Stomach (tissue), 8 donors: ENCODE measurements at regions not wholly inside any gene's neighbourhood (a gene's known extent, or its start where the extent isn't known, plus 50 kb on each side); places are given as distances from the start of the nearest gene placed in this dataset.

Source experiments
- DNase-seq, 2 donors: peaks; one replicate each; pipeline versions ENCODE4 v3.0.0 to v3.0.0-alpha.2; 2013 to 2019
- H3K27ac ChIP-seq, 5 donors: fragments of 200-600 bp in 4 of 5; sonication (generic) in 4 of 5; one replicate each; pipeline ENCODE4 v1.5.1; 2013 to 2019; ENCODE audit warnings: mild to moderate bottlenecking in 1 of 5, moderate library complexity in 1 of 5
- H3K27me3 ChIP-seq, 3 donors: fragments of 200-600 bp; sonication (generic); one replicate each; pipeline ENCODE4 v1.5.1; 2017 to 2019; ENCODE audit warnings: mixed run types in 1 of 3
- H3K36me3 ChIP-seq, 4 donors: fragments of 200-600 bp; sonication (generic); 1 replicate in 3 of 4; 2 replicates in 1 of 4; pipeline ENCODE4 v1.5.1; 2016 to 2019
- H3K4me1 ChIP-seq, 4 donors: fragments of 200-600 bp; sonication (generic); one replicate each; pipeline ENCODE4 v1.5.1; 2016 to 2019
- H3K4me3 ChIP-seq, 4 donors: fragments of 200-600 bp; sonication (generic) in 3 of 4; one replicate each; pipeline ENCODE4 v1.5.1; 2016 to 2019; ENCODE audit warnings: mild to moderate bottlenecking in 1 of 4
- H3K9me3 ChIP-seq, 4 donors: fragments of 200-600 bp; sonication (generic); one replicate each; pipeline ENCODE4 v1.5.1; 2016 to 2019
- CTCF ChIP-seq, 7 experiments: fragments of 450-650 bp in 4 of 7; fragments of 200-600 bp in 3 of 7; sonication (generic) in 3 of 7; IDR thresholded peaks; one replicate each; pipeline ENCODE4 v1.5.1; 2016 to 2019; ENCODE audit warnings: antibody characterized with exemption in 7 of 7, control low read depth in 2 of 7, mild to moderate bottlenecking in 1 of 7
- EP300 ChIP-seq: sonication (generic); formaldehyde crosslinking; IDR thresholded peaks from one replicate; pipeline ENCODE4 v1.6.1; 2017; ENCODE audit warnings: antibody characterized with exemption
- POLR2A ChIP-seq, 4 donors: fragments of 450-650 bp; IDR thresholded peaks; one replicate each; pipeline ENCODE4 v1.6.1; 2016; ENCODE audit warnings: antibody characterized with exemption in 4 of 4, control low read depth in 2 of 4, mild to moderate bottlenecking in 1 of 4, moderate library complexity in 1 of 4
- POLR2AphosphoS5 ChIP-seq, 3 donors: sonication (generic); formaldehyde crosslinking; IDR thresholded peaks; one replicate each; pipeline ENCODE4 v1.6.1; 2016; ENCODE audit warnings: antibody characterized with exemption in 3 of 3
- WGBS, 5 donors: extraction: QIAGEN DNeasy Blood & Tissue Kit in 3 of 5; methylation state at CpG; one replicate each; pipeline versions ENCODE4 v1.1.5 to v1.1.7; 2013 to 2018; 5-methylcytosine and 5-hydroxymethylcytosine counted together
- intact Hi-C: fragments of 100-400 bp; cut with DNase I; formaldehyde crosslinking; loops from one replicate; pipeline ENCODE4 v1.15.1; 2023; ENCODE audit warnings: low total_unique reads
- donor health status: healthy with polysubstance abuse.
- donor health status: Bipolar disorder and iron deficiency.
- donor health status: healthy.

- no peak for TF ChIP-seq CTCF (IDR thresholded peaks at IDR 0.05)
- TF ChIP-seq POLR2AphosphoS5 (IDR thresholded peaks at IDR 0.05): no peak
- no peak for TF ChIP-seq EP300
- TF ChIP-seq POLR2A (IDR thresholded peaks at IDR 0.05): no peak
- H3K27me3 ChIP-seq: peaks cover 0 to 17% (median 0%) of the 10 kb centered on the region in 3 donors
- DNase-seq: no peak
- intact Hi-C loops: no loop called here
- H3K4me1 ChIP-seq: no peaks in the 10 kb centered on the region
- H3K4me3 ChIP-seq: no peak overlapping the region
- H3K36me3 ChIP-seq: no peaks in the 10 kb centered on the region
- H3K27ac ChIP-seq: no peak overlapping the region
- H3K9me3 ChIP-seq: no peaks in the 10 kb centered on the region
- 56 to 81% (median 76%) methylated on average over 5 of the region's 5 CpGs for WGBS, 5 donors
Observed at GRCh38 chr10:130957423-130957822, 354.1 kb downstream of the TCERG1L start.

GRCh38 chr10:130958003-130958402 lies 353.5 kb downstream of the TCERG1L start:
- no peak for DNase-seq
- no peak overlapping the region for H3K27ac ChIP-seq
- H3K9me3 ChIP-seq: peaks cover 0 to 5% (median 0%) of the 10 kb centered on the region in 4 donors
- H3K4me1 ChIP-seq: no peaks in the 10 kb centered on the region
- TF ChIP-seq CTCF (IDR thresholded peaks at IDR 0.05): no peak
- TF ChIP-seq POLR2A (IDR thresholded peaks at IDR 0.05): no peak
- TF ChIP-seq EP300: no peak
- TF ChIP-seq POLR2AphosphoS5 (IDR thresholded peaks at IDR 0.05): no peak
- intact Hi-C loops: no loop called here
- no peak overlapping the region for H3K4me3 ChIP-seq
- no peaks in the 10 kb centered on the region for H3K36me3 ChIP-seq
- peaks cover 0 to 21% (median 0%) of the 10 kb centered on the region in 3 donors for H3K27me3 ChIP-seq
- 56 to 74% (median 66%) methylated on average over 6 of the region's 6 CpGs for WGBS, 5 donors

GRCh38 chr10:130958981-130959751 lies 352.4 kb downstream of the TCERG1L start:
- 81 to 94% (median 89%) methylated on average over 15 to 16 of the region's 16 CpGs for WGBS, 5 donors

GRCh38 chr10:130959752-130960195 lies 351.7 kb downstream of the TCERG1L start:
- intact Hi-C loops: no loop called here
- no peak for TF ChIP-seq POLR2A (IDR thresholded peaks at IDR 0.05)
- no peak for TF ChIP-seq CTCF (IDR thresholded peaks at IDR 0.05)
- TF ChIP-seq POLR2AphosphoS5 (IDR thresholded peaks at IDR 0.05): no peak
- TF ChIP-seq EP300: no peak
- peaks cover 0 to 6% (median 0%) of the 10 kb centered on the region in 4 donors for H3K9me3 ChIP-seq
- DNase-seq: no peak
- 71 to 76% (median 74%) methylated on average over 8 of the region's 8 CpGs for WGBS, 5 donors
- H3K27ac ChIP-seq: no peak overlapping the region
- no peaks in the 10 kb centered on the region for H3K4me1 ChIP-seq
- no peaks in the 10 kb centered on the region for H3K36me3 ChIP-seq
- H3K4me3 ChIP-seq: no peak overlapping the region
- H3K27me3 ChIP-seq: peaks cover 0 to 23% (median 0%) of the 10 kb centered on the region in 3 donors

More at GRCh38 chr10:130958981-130959751, 352.4 kb downstream of the TCERG1L start:
- Histone ChIP-seq H3K36me3 (no peaks in the 10 kb centered on the region), H3K4me1 (no peaks in the 10 kb centered on the region), H3K27ac (no peak overlapping the region), H3K27me3 (peaks cover 0 to 23% (median 0%) of the 10 kb centered on the region in 3 donors), H3K4me3 (no peak overlapping the region), H3K9me3 (peaks cover 0 to 6% (median 0%) of the 10 kb centered on the region in 4 donors)
- intact Hi-C loops: no loop called here
- TF ChIP-seq POLR2A (IDR thresholded peaks at IDR 0.05) (no peak), EP300 (no peak), POLR2AphosphoS5 (IDR thresholded peaks at IDR 0.05) (no peak), CTCF (IDR thresholded peaks at IDR 0.05) (no peak)
- DNase-seq: no peak
